IPS DF 6.9 (cell line): ENCODE measurements at regions not wholly inside any gene's neighbourhood (a gene's known extent, or its start where the extent isn't known, plus 50 kb on each side); places are given as distances from the start of the nearest gene placed in this dataset.
"Not testable (repeated sequence)": the region's sequence is repeated elsewhere in the genome, so short reads cannot be mapped to it uniquely, and the experiment has no call there.

Experiments
- DNase-seq: peaks from one replicate; pipeline ENCODE4 v3.0.0-alpha.2; 2013; ENCODE audit warnings: low read depth, low spot score
- H3K27ac ChIP-seq: one replicate; pipeline ENCODE4 v1.5.1; 2013; ENCODE audit warnings: low read length, control low read depth
- H3K27me3 ChIP-seq: 2 replicates; pipeline ENCODE4 v1.6.1; 2013; ENCODE audit warnings: mild to moderate bottlenecking, low read length; ENCODE audit not compliant: control insufficient read depth, insufficient read depth
- H3K36me3 ChIP-seq: 2 replicates; pipeline ENCODE4 v1.6.1; 2013; ENCODE audit warnings: low read length; ENCODE audit not compliant: control insufficient read depth, insufficient read depth
- H3K4me1 ChIP-seq: 2 replicates; pipeline ENCODE4 v1.6.1; 2013; ENCODE audit warnings: low read length; ENCODE audit not compliant: control insufficient read depth, insufficient read depth
- H3K4me3 ChIP-seq: 2 replicates; pipeline ENCODE4 v1.5.1; 2013; ENCODE audit warnings: mild to moderate bottlenecking, low read length
- H3K9me3 ChIP-seq: 2 replicates; pipeline ENCODE4 v1.6.1; 2013; ENCODE audit warnings: low read length, inconsistent platforms; ENCODE audit not compliant: control insufficient read depth, insufficient read depth
- WGBS: extraction: QIAGEN DNeasy Blood & Tissue Kit; methylation state at CpG from one replicate; pipeline ENCODE4 v1.1.7; 2013; ENCODE audit warnings: mixed read lengths, missing lambda C conversion rate; ENCODE audit not compliant: insufficient read length, insufficient coverage; 5-methylcytosine and 5-hydroxymethylcytosine counted together

DNA sequence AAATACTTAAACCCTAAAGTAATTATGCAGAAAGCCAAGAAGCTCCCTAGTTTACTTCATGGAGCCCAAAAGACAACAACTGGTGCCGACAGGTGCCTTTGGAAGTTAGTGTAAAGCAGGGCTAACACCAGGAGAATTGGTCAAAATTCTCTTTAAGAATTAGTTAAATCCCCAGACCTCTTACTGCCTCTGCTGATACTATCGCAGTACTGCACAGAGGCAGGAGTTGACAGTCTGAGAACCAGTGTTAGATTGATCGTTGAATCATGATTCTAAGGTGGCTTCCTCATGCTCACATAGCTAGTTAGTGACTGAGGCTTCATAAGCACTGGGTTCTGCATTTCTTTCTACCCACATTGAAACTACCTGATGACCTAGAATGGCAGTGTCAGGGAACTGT, 445.0 kb downstream of the XIRP2 start:
- Histone ChIP-seq H3K27me3 (no peaks in the 10 kb centered on the region), H3K9me3 (no peaks in the 10 kb centered on the region), H3K36me3 (no peaks in the 10 kb centered on the region), H3K4me1 (peaks cover 17% of the 10 kb centered on the region), H3K27ac (no peak overlapping the region), H3K4me3 (no peak overlapping the region)
- DNase-seq: no peak
- WGBS: no CpG with 5 or more reads among the region's 3 CpGs

DNA sequence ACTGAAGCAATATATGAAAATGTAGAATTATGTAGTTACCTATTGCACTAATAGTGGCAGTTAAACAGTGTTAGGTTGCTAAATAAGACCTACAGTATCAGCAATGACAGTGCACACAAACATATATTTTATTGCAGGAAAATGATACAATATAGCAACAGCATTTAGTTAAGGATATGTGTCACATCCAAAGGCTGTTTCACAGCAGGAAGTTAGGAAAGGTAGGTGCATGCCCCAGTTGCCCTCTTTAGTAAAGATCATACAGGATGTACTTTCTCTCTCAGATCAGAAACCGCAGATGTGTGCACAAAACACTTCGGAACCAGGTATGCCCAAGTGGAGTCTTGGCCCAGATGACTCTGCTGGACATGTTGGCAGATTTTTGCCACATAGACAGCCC, 444.1 kb downstream of the XIRP2 start:
- Histone ChIP-seq H3K27ac (no peak overlapping the region), H3K4me3 (no peak overlapping the region), H3K36me3 (no peaks in the 10 kb centered on the region), H3K27me3 (no peaks in the 10 kb centered on the region), H3K9me3 (no peaks in the 10 kb centered on the region), H3K4me1 (peaks cover 17% of the 10 kb centered on the region)
- DNase-seq: no peak
- no CpG with 5 or more reads among the region's 2 CpGs for WGBS

DNA sequence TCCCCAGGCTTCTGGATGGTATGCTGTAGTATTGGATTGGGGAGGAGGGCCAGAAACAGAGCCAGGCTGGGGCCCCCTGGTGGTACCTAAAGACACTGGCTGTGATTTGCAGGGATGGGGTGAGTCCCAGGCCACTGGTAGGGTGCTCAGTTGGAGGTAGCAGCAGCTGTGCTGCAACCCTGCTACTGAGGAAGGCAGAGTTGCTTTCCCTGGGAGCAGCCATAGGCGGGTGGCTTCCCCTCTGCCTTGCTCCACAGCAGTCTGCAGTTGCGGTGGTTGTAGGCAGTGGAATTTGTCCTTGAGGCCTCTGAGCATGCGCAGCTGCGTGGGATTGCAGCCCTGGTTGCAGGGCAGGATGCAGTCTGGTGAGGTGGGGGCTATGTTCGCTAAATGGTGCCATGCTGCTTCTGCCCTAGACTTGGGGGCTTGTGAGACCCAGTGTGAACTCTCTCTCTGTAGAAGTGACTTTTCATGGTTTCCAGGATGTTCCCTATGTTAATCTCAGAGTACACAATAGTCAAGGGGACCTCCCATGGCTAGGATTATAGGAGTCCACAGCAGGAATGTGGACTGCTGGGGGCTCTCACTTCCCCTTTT, 443.5 kb downstream of the XIRP2 start:
- peak overlapping the region; percentile 7 for H3K27ac ChIP-seq
- no peaks in the 10 kb centered on the region for H3K36me3 ChIP-seq
- H3K27me3 ChIP-seq: no peaks in the 10 kb centered on the region
- WGBS: no CpG with 5 or more reads among the region's 5 CpGs
- peaks cover 14% of the 10 kb centered on the region for H3K4me1 ChIP-seq
- H3K4me3 ChIP-seq: no peak overlapping the region
- no peaks in the 10 kb centered on the region for H3K9me3 ChIP-seq
- peak; percentile 85 for DNase-seq

DNA sequence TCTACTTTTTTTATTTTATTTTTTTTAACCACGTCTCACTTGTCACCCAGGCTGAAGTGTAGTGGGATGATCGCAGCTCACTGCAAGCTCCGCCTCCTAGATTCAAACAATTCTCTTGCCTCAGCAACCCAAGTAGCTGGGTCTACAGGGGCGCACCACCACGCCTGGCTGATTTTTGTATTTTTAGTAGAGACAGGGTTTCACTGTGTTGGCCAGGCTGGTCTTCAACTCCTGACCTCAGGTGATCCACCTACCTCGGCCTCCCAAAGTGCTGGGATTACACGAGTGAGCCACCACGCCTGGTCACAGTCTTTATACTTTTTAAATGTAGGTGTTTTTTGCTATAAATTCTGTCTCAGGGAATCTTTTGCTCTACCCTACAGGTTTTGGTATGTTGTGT, 440.5 kb downstream of the XIRP2 start:
- not testable (repeated sequence) for H3K36me3 ChIP-seq, H3K4me3 ChIP-seq, H3K9me3 ChIP-seq, H3K27me3 ChIP-seq, H3K27ac ChIP-seq, DNase-seq
- no CpG with 5 or more reads among the region's 8 CpGs for WGBS
- peaks cover 13% of the 10 kb centered on the region for H3K4me1 ChIP-seq

DNA sequence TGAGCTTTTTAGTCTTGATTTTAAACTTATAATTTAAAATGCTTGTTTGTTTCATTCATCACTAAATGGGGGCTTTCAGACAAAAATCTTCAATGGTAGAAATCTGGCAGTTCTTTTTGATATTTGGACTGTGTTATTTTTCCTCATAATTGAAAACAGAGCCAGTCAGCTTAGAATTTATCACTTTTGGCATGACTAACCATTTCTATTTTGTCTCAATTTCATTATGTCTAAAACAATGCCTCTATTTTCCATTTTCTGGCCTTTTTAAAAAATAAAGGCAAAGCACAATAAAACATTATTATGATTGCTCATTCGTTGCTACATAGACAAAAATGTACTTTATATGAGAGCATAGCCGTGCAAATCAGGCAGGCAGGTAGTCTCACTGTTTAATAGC, 434.5 kb downstream of the XIRP2 start:
- 0 out of 2 replicates have a peak, but pooled peaks cover 2% of the 10 kb centered on the region for H3K9me3 ChIP-seq
- no peaks in the 10 kb centered on the region for H3K27me3 ChIP-seq
- no peak for DNase-seq
- H3K4me3 ChIP-seq: no peak overlapping the region
- WGBS: no CpG with 5 or more reads among the region's 2 CpGs
- no peaks in the 10 kb centered on the region for H3K4me1 ChIP-seq
- H3K36me3 ChIP-seq: 0 out of 2 replicates have a peak, but pooled peaks cover 4% of the 10 kb centered on the region
- no peak overlapping the region for H3K27ac ChIP-seq

DNA sequence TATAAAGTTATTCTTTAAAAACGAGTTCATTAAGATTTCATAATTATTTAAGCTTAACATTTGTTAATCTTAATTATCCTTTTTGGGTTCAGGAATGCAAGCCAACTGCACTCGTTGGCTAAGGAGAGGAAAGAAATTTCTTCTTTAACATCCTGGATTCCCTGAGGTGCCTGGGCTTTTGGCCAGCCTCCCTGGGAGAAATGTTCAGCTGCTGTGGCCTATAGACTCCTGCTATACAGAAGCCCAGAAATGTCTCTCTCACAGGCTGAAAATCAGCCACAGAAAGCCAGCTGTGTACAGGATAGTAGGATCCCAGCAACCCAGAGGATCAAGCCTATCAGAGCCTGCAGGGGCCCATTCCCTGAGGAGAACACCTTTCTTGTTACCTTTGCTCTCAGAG, 430.3 kb downstream of the XIRP2 start:
- no peaks in the 10 kb centered on the region for H3K27me3 ChIP-seq
- H3K27ac ChIP-seq: no peak overlapping the region
- no CpG with 5 or more reads among the region's 2 CpGs for WGBS
- no peak overlapping the region for H3K4me3 ChIP-seq
- no peak for DNase-seq
- 0 out of 2 replicates have a peak, but pooled peaks cover 2% of the 10 kb centered on the region for H3K9me3 ChIP-seq
- H3K36me3 ChIP-seq: 0 out of 2 replicates have a peak, but pooled peaks cover 4% of the 10 kb centered on the region
- no peaks in the 10 kb centered on the region for H3K4me1 ChIP-seq

DNA sequence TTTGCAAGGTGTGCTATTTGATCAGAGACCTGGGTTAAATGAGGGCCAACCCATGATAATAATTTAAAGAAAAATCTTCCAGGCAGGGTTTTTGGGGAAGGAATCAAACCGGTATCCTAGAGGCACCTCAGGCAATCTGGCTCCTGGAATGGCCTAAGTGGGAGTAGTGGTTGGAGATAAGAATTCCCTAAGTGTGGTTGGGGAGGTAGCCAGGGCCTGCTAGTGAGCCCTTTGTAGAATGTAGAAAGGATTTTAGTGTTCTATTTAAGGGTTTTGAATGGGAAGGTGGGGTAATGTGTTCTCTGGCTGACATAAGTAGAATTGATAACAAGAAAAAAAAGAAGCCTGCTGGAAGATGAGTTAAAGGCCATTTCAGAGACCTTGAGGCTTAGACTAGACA, 422.2 kb downstream of the XIRP2 start:
- Histone ChIP-seq H3K27ac (no peak overlapping the region), H3K27me3 (no peaks in the 10 kb centered on the region), H3K36me3 (no peaks in the 10 kb centered on the region), H3K4me3 (no peak overlapping the region), H3K9me3 (no peaks in the 10 kb centered on the region), H3K4me1 (no peaks in the 10 kb centered on the region)
- WGBS: no CpG with 5 or more reads among the region's 1 CpG
- DNase-seq: no peak
